H1 (cell line): ENCODE measurements at regions not wholly inside any gene's neighbourhood (a gene's known extent, or its start where the extent isn't known, plus 50 kb on each side); places are given as distances from the start of the nearest gene placed in this dataset.

ENCODE experiments used
- CTCF ChIA-PET: fragments of 300-600 bp; sonication (Branson Sonifier 250); formaldehyde crosslinking; loops from one replicate; lab custom pipeline; 2021; ENCODE audit not compliant: partially characterized antibody; lab: Charles Lee
- POLR2A ChIA-PET: fragments of 300-600 bp; sonication (Branson Sonifier 250); formaldehyde crosslinking; loops from one replicate; lab custom pipeline; 2021; ENCODE audit warnings: inconsistent platforms; ENCODE audit not compliant: partially characterized antibody; lab: Charles Lee
- DNase-seq, 2 experiments: peaks; one replicate each; pipeline versions ENCODE4 v3.0.0 to v3.0.0-alpha.2; 2010 to 2022; ENCODE audit warnings: low spot score in 2 of 2, low read depth in 1 of 2, mixed read lengths in 1 of 2
- FAIRE-seq: peaks from 2 replicates; lab custom pipeline; 2011; peaks lifted over from hg19 to GRCh38; lab: Jason Lieb, UNC
- H2AFZ ChIP-seq: 2 replicates; pipeline ENCODE4 v1.8.1; 2012; ENCODE audit warnings: low read length, inconsistent platforms
- H2AK5ac ChIP-seq: 2 replicates; pipeline ENCODE4 v1.6.1; 2013; ENCODE audit warnings: low read depth, low read length
- H2BK120ac ChIP-seq: replicated peaks from 2 replicates; pipeline ENCODE3; 2013; ENCODE audit warnings: low read depth, low read length, inconsistent platforms
- H2BK12ac ChIP-seq: 2 replicates; pipeline ENCODE4 v1.6.1; 2013; ENCODE audit warnings: low read depth, low read length
- H2BK15ac ChIP-seq: 2 replicates; pipeline ENCODE4 v1.6.1; 2013; ENCODE audit warnings: low read length
- H2BK20ac ChIP-seq: 2 replicates; pipeline ENCODE4 v1.6.1; 2013; ENCODE audit warnings: low read length
- H2BK5ac ChIP-seq: 2 replicates; pipeline ENCODE4 v1.6.1; 2013; ENCODE audit warnings: low read depth, low read length
- H3K14ac ChIP-seq: 2 replicates; pipeline ENCODE4 v1.6.1; 2013; ENCODE audit warnings: inconsistent platforms; ENCODE audit not compliant: insufficient read length
- H3K18ac ChIP-seq: 2 replicates; pipeline ENCODE4 v1.6.1; 2013; ENCODE audit warnings: low read length; ENCODE audit errors: extremely low read depth
- H3K23ac ChIP-seq: 2 replicates; pipeline ENCODE4 v1.6.1; 2013; ENCODE audit warnings: inconsistent platforms; ENCODE audit not compliant: insufficient read length
- H3K23me2 ChIP-seq: 2 replicates; pipeline ENCODE4 v1.6.1; 2013; ENCODE audit warnings: low read depth, low read length
- H3K27ac ChIP-seq: 2 replicates; pipeline ENCODE4 v1.6.1; 2011; ENCODE audit warnings: low read depth, low read length, inconsistent platforms
- H3K27me3 ChIP-seq, 4 experiments: replicated peaks in 1 of 4; 1 replicate in 1 of 4; 2 replicates in 3 of 4; pipeline versions ENCODE4 v1.6.1 to v1.8.1; 2011 to 2013; ENCODE audit warnings: low read length in 3 of 4, mild to moderate bottlenecking in 3 of 4, inconsistent platforms in 2 of 4, mixed read lengths in 2 of 4, moderate library complexity in 1 of 4; ENCODE audit not compliant: control insufficient read depth in 3 of 4, insufficient read depth in 3 of 4; ENCODE audit errors: extremely low read depth in 1 of 4
- H3K36me3 ChIP-seq, 4 experiments: 2 replicates each; pipeline versions ENCODE4 v1.6.1 to v1.8.1; 2011 to 2013; ENCODE audit warnings: mild to moderate bottlenecking in 4 of 4, low read length in 3 of 4, moderate library complexity in 2 of 4, control low read depth in 1 of 4, inconsistent platforms in 1 of 4; ENCODE audit not compliant: insufficient read depth in 4 of 4, control insufficient read depth in 2 of 4
- H3K4ac ChIP-seq: replicated peaks from 2 replicates; pipeline ENCODE3; 2013; ENCODE audit warnings: low read length, low read depth, mixed read lengths, inconsistent platforms; ENCODE audit not compliant: insufficient read length
- H3K4me1 ChIP-seq, 4 experiments: replicated peaks in 1 of 4; 1 replicate in 1 of 4; 2 replicates in 3 of 4; pipeline versions ENCODE4 v1.6.1 to v1.8.1; 2011 to 2013; ENCODE audit warnings: low read length in 3 of 4, inconsistent platforms in 2 of 4, mixed read lengths in 1 of 4; ENCODE audit not compliant: insufficient read depth in 4 of 4, control insufficient read depth in 3 of 4
- H3K4me2 ChIP-seq, 2 experiments: 2 replicates each; pipeline versions ENCODE4 v1.6.1 to v1.8.1; 2011 to 2013; ENCODE audit warnings: low read depth in 2 of 2, low read length in 2 of 2, control low read depth in 1 of 2, inconsistent platforms in 1 of 2, mild to moderate bottlenecking in 1 of 2; ENCODE audit not compliant: insufficient read depth in 1 of 2
- H3K4me3 ChIP-seq, 4 experiments: fragments of 200-600, 300-600 bp in 1 of 4; sonication (generic), shearing (Covaris generic), sonication (Bioruptor Twin) in 1 of 4; 2 replicates each; pipeline versions ENCODE4 v1.5.1 to v1.8.1; 2011 to 2016; ENCODE audit warnings: low read length in 4 of 4, low read depth in 3 of 4, control low read depth in 2 of 4, inconsistent platforms in 2 of 4, mild to moderate bottlenecking in 2 of 4, mixed read lengths in 1 of 4, moderate library complexity in 1 of 4; ENCODE audit not compliant: insufficient read depth in 2 of 4; ENCODE audit errors: extremely low read depth in 1 of 4
- H3K56ac ChIP-seq: replicated peaks from 2 replicates; pipeline ENCODE3; 2013; ENCODE audit warnings: low read depth, mild to moderate bottlenecking, mixed read lengths, low read length, inconsistent platforms; ENCODE audit not compliant: insufficient read length
- H3K79me1 ChIP-seq: 2 replicates; pipeline ENCODE4 v1.6.1; 2013; ENCODE audit warnings: low read depth, low read length, control low read depth
- H3K79me2 ChIP-seq, 2 experiments: 2 replicates each; pipeline versions ENCODE4 v1.6.1 to v1.8.1; 2012 to 2013; ENCODE audit warnings: low read length in 2 of 2, mild to moderate bottlenecking in 2 of 2, inconsistent platforms in 1 of 2; ENCODE audit not compliant: insufficient read depth in 2 of 2, control insufficient read depth in 1 of 2
- H3K9ac ChIP-seq, 4 experiments: replicated peaks in 1 of 4; 1 replicate in 1 of 4; 2 replicates in 3 of 4; pipeline versions ENCODE4 v1.6.1 to v1.8.1; 2011 to 2013; ENCODE audit warnings: low read depth in 3 of 4, low read length in 3 of 4, control low read depth in 2 of 4, mild to moderate bottlenecking in 2 of 4, moderate library complexity in 2 of 4, inconsistent platforms in 1 of 4; ENCODE audit errors: extremely low read depth in 1 of 4
- H3K9me3 ChIP-seq, 2 experiments: 2 replicates each; pipeline versions ENCODE4 v1.6.1 to v1.8.1; 2012 to 2013; ENCODE audit warnings: mild to moderate bottlenecking in 2 of 2, moderate library complexity in 2 of 2, control low read depth in 1 of 2, inconsistent platforms in 1 of 2, low read depth in 1 of 2, low read length in 1 of 2, mixed read lengths in 1 of 2; ENCODE audit not compliant: insufficient read depth in 2 of 2
- H4K20me1 ChIP-seq, 2 experiments: replicated peaks in 1 of 2; 2 replicates each; pipeline versions ENCODE3 to v1.8.1; 2011 to 2013; ENCODE audit warnings: inconsistent platforms in 2 of 2, low read length in 2 of 2, mild to moderate bottlenecking in 1 of 2; ENCODE audit not compliant: insufficient read depth in 2 of 2, control insufficient read depth in 1 of 2
- H4K5ac ChIP-seq: 2 replicates; pipeline ENCODE4 v1.6.1; 2013; ENCODE audit warnings: low read length, low read depth, mixed read lengths, inconsistent platforms; ENCODE audit not compliant: insufficient read length
- H4K8ac ChIP-seq: 2 replicates; pipeline ENCODE4 v1.8.0; 2013; ENCODE audit warnings: mild to moderate bottlenecking, moderate library complexity, low read length, inconsistent platforms; ENCODE audit not compliant: insufficient read depth; ENCODE audit errors: extremely low read depth
- H4K91ac ChIP-seq: replicated peaks from 2 replicates; pipeline ENCODE3; 2013; ENCODE audit warnings: low read length, mixed read lengths, inconsistent platforms; ENCODE audit not compliant: insufficient read length
- ASH2L ChIP-seq: fragments of 200-600, 300-600 bp; sonication (generic); IDR thresholded peaks from one replicate; pipeline ENCODE4 v1.7.1; 2017; ENCODE audit warnings: low read length
- CEBPB ChIP-seq: IDR thresholded peaks from 2 replicates; pipeline ENCODE4 v1.6.1; 2012; ENCODE audit warnings: low read depth, low read length
- CREB1 ChIP-seq: IDR thresholded peaks from 2 replicates; pipeline ENCODE4 v1.6.1; 2012; ENCODE audit warnings: inconsistent platforms
- GABPA ChIP-seq: IDR thresholded peaks from 2 replicates; pipeline ENCODE4 v1.6.1; 2011; ENCODE audit warnings: mild to moderate bottlenecking, low read length, moderate library complexity, borderline replicate concordance; ENCODE audit not compliant: insufficient read depth
- GTF2F1 ChIP-seq: IDR thresholded peaks from 2 replicates; pipeline ENCODE4 v1.6.1; 2012; ENCODE audit warnings: low read depth, low read length, improper control_type of control experiment, borderline replicate concordance
- MAFK ChIP-seq: IDR thresholded peaks from 2 replicates; pipeline ENCODE4 v1.6.1; 2012; ENCODE audit warnings: low read depth, mild to moderate bottlenecking, improper control_type of control experiment, low read length
- PHF8 ChIP-seq: fragments of 200-600 bp; sonication (generic); conservative IDR thresholded peaks from 2 replicates; pipeline ENCODE4 v1.7.1; 2012; ENCODE audit warnings: low read depth, mild to moderate bottlenecking, inconsistent platforms, low read length, moderate library complexity
- RBBP5 ChIP-seq: IDR thresholded peaks from 2 replicates; pipeline ENCODE4 v1.7.1; 2012; ENCODE audit warnings: low read depth, mild to moderate bottlenecking, inconsistent platforms, low read length, moderate library complexity, borderline replicate concordance
- RNF2 ChIP-seq: fragments of 200-900, 300-1000 bp; sonication (generic); IDR thresholded peaks from 2 replicates; pipeline ENCODE4 v1.7.1; 2016; ENCODE audit warnings: borderline replicate concordance, low read depth, mild to moderate bottlenecking, antibody characterized with exemption, low read length; ENCODE audit not compliant: poor library complexity, severe bottlenecking; ENCODE audit errors: missing control alignments
- SIRT6 ChIP-seq: IDR thresholded peaks from one replicate; pipeline ENCODE4 v1.7.1; 2012; ENCODE audit warnings: low read length, inconsistent platforms
- TBP ChIP-seq: IDR thresholded peaks from 2 replicates; pipeline ENCODE4 v1.6.1; 2011; ENCODE audit warnings: low read depth, low read length, improper control_type of control experiment
- TCF12 ChIP-seq: IDR thresholded peaks from 2 replicates; pipeline ENCODE4 v1.6.1; 2011; ENCODE audit warnings: low read depth, mild to moderate bottlenecking, low read length
- TEAD4 ChIP-seq: IDR thresholded peaks from 2 replicates; pipeline ENCODE4 v1.6.1; 2012; ENCODE audit warnings: low read depth, low read length, inconsistent platforms, mixed read lengths
- USF2 ChIP-seq: IDR thresholded peaks from 2 replicates; pipeline ENCODE4 v1.6.1; 2011; ENCODE audit warnings: low read length, improper control_type of control experiment
- WGBS, 2 experiments: shearing (Covaris generic) in 1 of 2; methylation state at CpG; one replicate each; pipeline versions ENCODE4 v1.1.6 to v1.1.7; 2013 to 2015; ENCODE audit warnings: low lambda C conversion rate in 2 of 2, mixed read lengths in 2 of 2, inconsistent platforms in 1 of 2, low coverage in 1 of 2, missing lambda C conversion rate in 1 of 2; ENCODE audit not compliant: insufficient replicate concordance in 2 of 2, insufficient coverage in 1 of 2, insufficient read length in 1 of 2; ENCODE audit errors: extremely low coverage in 1 of 2, missing lambda C conversion rate in 1 of 2; 5-methylcytosine and 5-hydroxymethylcytosine counted together

- Histone ChIP-seq H4K91ac (no peak overlapping the region), H3K14ac (no peak overlapping the region), H2BK15ac (no peak overlapping the region), H2AK5ac (no peak overlapping the region), H3K4me1 (no peaks in the 10 kb centered on the region), H4K8ac (no peak overlapping the region), H3K9me3 (no peaks in the 10 kb centered on the region), H2BK120ac (no peak overlapping the region), H3K36me3 (no peaks in the 10 kb centered on the region), H2BK5ac (no peak overlapping the region), H3K4me3 (no peak overlapping the region), H3K27ac (no peak overlapping the region), H2BK12ac (no peak overlapping the region), H3K27me3 (no peaks in the 10 kb centered on the region), H3K9ac (no peak overlapping the region), H3K23me2 (no peaks in the 10 kb centered on the region), H2BK20ac (no peak overlapping the region), H3K56ac (no peak overlapping the region), H4K20me1 (no peaks in the 10 kb centered on the region), H3K18ac (no peak overlapping the region), H2AFZ (no peak overlapping the region), H3K79me2 (no peaks in the 10 kb centered on the region), H4K5ac (no peak overlapping the region), H3K4me2 (no peak overlapping the region), H3K4ac (no peak overlapping the region), H3K23ac (no peak overlapping the region), H3K79me1 (no peaks in the 10 kb centered on the region)
- FAIRE-seq (no peak), DNase-seq (no peak)
- CTCF ChIA-PET, result interaction anchor here (0.6 kb wide), 1 partner anchor 95 kb away, joined by 3 read pairs; no protein-coding TSS in a partner anchor
- 87% methylated on average over 2 of the region's 2 CpGs; no CpG with 5 or more reads in 1 of the 2 experiments for WGBS, 2 experiments
- POLR2A ChIA-PET, result no interaction called here
- TF ChIP-seq RNF2 (no peak), USF2 (no peak), TCF12 (no peak), TBP (no peak), MAFK (no peak), CREB1 (no peak), ASH2L (no peak), GTF2F1 (no peak), GABPA (no peak), SIRT6 (no peak), PHF8 (no peak), TEAD4 (no peak), CEBPB (no peak), RBBP5 (no peak)
Observed at GRCh38 chr10:90229486-90229885, 528.1 kb downstream of the KIF20B start.
